ENCODE measurements at regions not wholly inside any gene's neighbourhood (a gene's known extent, or its start where the extent isn't known, plus 50 kb on each side); places are given as distances from the start of the nearest gene placed in this dataset.

GRCh38 chr13:81197966-81198365 lies 857.0 kb upstream of the SPRY2 start:
- TF ChIP-seq HDAC2 (IDR thresholded peaks at IDR 0.05) (no peak), GABPA (IDR thresholded peaks at IDR 0.05; ENCODE audit: low read depth) (no peak), KDM1A (IDR thresholded peaks at IDR 0.05; ENCODE audit: borderline replicate concordance) (no peak), SP1 (IDR thresholded peaks at IDR 0.05; ENCODE audit: low read depth, low read length) (no peak), MTA3 (IDR thresholded peaks at IDR 0.05; ENCODE audit: borderline replicate concordance, low read length) (no peak), CREB1 (IDR thresholded peaks at IDR 0.05; ENCODE audit: low read depth) (no peak), NFIC (IDR thresholded peaks at IDR 0.05; ENCODE audit: low read depth, low read length) (no peak), SUPT20H (IDR thresholded peaks at IDR 0.05; ENCODE audit: borderline replicate concordance, control insufficient read depth, low read depth, low read length) (no peak), EP300 (IDR thresholded peaks at IDR 0.05; ENCODE audit: borderline replicate concordance in 1 of 2, control insufficient read depth in 1 of 2, low read depth in 2 of 2, low read length in 2 of 2) (no peak)
- TF ChIP-seq, protein P1, sequence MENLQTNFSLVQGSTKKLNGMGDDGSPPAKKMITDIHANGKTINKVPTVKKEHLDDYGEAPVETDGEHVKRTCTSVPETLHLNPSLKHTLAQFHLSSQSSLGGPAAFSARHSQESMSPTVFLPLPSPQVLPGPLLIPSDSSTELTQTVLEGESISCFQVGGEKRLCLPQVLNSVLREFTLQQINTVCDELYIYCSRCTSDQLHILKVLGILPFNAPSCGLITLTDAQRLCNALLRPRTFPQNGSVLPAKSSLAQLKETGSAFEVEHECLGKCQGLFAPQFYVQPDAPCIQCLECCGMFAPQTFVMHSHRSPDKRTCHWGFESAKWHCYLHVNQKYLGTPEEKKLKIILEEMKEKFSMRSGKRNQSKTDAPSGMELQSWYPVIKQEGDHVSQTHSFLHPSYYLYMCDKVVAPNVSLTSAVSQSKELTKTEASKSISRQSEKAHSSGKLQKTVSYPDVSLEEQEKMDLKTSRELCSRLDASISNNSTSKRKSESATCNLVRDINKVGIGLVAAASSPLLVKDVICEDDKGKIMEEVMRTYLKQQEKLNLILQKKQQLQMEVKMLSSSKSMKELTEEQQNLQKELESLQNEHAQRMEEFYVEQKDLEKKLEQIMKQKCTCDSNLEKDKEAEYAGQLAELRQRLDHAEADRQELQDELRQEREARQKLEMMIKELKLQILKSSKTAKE (IDR thresholded peaks at IDR 0.05; ENCODE audit: low read depth, poor library complexity, severe bottlenecking) = no peak
- TF ChIP-seq, protein P2, sequence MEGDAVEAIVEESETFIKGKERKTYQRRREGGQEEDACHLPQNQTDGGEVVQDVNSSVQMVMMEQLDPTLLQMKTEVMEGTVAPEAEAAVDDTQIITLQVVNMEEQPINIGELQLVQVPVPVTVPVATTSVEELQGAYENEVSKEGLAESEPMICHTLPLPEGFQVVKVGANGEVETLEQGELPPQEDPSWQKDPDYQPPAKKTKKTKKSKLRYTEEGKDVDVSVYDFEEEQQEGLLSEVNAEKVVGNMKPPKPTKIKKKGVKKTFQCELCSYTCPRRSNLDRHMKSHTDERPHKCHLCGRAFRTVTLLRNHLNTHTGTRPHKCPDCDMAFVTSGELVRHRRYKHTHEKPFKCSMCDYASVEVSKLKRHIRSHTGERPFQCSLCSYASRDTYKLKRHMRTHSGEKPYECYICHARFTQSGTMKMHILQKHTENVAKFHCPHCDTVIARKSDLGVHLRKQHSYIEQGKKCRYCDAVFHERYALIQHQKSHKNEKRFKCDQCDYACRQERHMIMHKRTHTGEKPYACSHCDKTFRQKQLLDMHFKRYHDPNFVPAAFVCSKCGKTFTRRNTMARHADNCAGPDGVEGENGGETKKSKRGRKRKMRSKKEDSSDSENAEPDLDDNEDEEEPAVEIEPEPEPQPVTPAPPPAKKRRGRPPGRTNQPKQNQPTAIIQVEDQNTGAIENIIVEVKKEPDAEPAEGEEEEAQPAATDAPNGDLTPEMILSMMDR (IDR thresholded peaks at IDR 0.05 in 2 of 3, conservative IDR thresholded peaks at IDR 0.05 in 1 of 3; ENCODE audit: control insufficient read depth in 2 of 3, extremely low read depth in 1 of 3, insufficient read depth in 1 of 3, low read depth in 3 of 3, low read length in 3 of 3) = no peak
- TF ChIP-seq, protein P3, sequence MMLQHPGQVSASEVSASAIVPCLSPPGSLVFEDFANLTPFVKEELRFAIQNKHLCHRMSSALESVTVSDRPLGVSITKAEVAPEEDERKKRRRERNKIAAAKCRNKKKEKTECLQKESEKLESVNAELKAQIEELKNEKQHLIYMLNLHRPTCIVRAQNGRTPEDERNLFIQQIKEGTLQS (IDR thresholded peaks at IDR 0.05; ENCODE audit: borderline replicate concordance, extremely low read depth, low read depth, low read length) = no peak

Measured in GM12878 (cell line).